ENCODE measurements at regions not wholly inside any gene's neighbourhood (a gene's known extent, or its start where the extent isn't known, plus 50 kb on each side); places are given as distances from the start of the nearest gene placed in this dataset.

- TF ChIP-seq POU5F1 (IDR thresholded peaks at IDR 0.05; ENCODE audit: low read depth, low read length) = no peak
These were observed 374.9 kb downstream of the SOX11 start (continued) for GRCh38 chr2:6067089-6067488.

- CTCF ChIA-PET (ENCODE audit: partially characterized antibody) = no interaction called here
- H4K20me1 ChIP-seq (replicated peaks in 1 of 2; ENCODE audit: control insufficient read depth in 1 of 2, insufficient read depth in 2 of 2, low read length in 2 of 2) = no peaks in the 10 kb centered on the region
- no peaks in the 10 kb centered on the region; the same call in 1 of the 2 replicates for H3K23me2 ChIP-seq (ENCODE audit: low read depth, low read length)
- H2BK15ac ChIP-seq (ENCODE audit: low read length) = no peak overlapping the region
- H3K14ac ChIP-seq (ENCODE audit: insufficient read length) = no peak overlapping the region
- no peak overlapping the region for H3K56ac ChIP-seq (replicated peaks; ENCODE audit: insufficient read length, low read depth, low read length)
- no peak overlapping the region for H4K8ac ChIP-seq (ENCODE audit: extremely low read depth, insufficient read depth, low read length)
- H3K23ac ChIP-seq (ENCODE audit: insufficient read length) = no peak overlapping the region
- no peaks in the 10 kb centered on the region for H3K36me3 ChIP-seq (ENCODE audit: control insufficient read depth in 2 of 4, insufficient read depth in 4 of 4, low read length in 3 of 4)
- no peaks in the 10 kb centered on the region for H3K79me1 ChIP-seq (ENCODE audit: low read depth, low read length)
- H2AK5ac ChIP-seq (ENCODE audit: low read depth, low read length) = no peak overlapping the region
- TF ChIP-seq TAF1 (IDR thresholded peaks at IDR 0.05; ENCODE audit: low read depth, low read length) (no peak), CTCF (IDR thresholded peaks at IDR 0.05; ENCODE audit: control extremely low read depth in 1 of 3, insufficient read depth in 1 of 3, low read depth in 1 of 3, low read length in 3 of 3) (no peak), EP300 (IDR thresholded peaks at IDR 0.05; ENCODE audit: borderline replicate concordance in 1 of 2, low read depth in 2 of 2, low read length in 2 of 2) (no peak), SP2 (IDR thresholded peaks at IDR 0.05; ENCODE audit: low read length) (no peak), CTBP2 (IDR thresholded peaks at IDR 0.05; ENCODE audit: borderline replicate concordance, insufficient read depth, insufficient read length, low read length) (no peak), MAX (IDR thresholded peaks at IDR 0.05) (no peak)
- no peak overlapping the region for H3K18ac ChIP-seq (ENCODE audit: extremely low read depth, low read length)
- H2AFZ ChIP-seq (ENCODE audit: low read length) = no peak overlapping the region
- H3K4ac ChIP-seq (replicated peaks; ENCODE audit: insufficient read length, low read depth, low read length) = no peak overlapping the region
- H3K4me2 ChIP-seq (ENCODE audit: insufficient read depth in 1 of 2, low read depth in 2 of 2, low read length in 2 of 2) = no peak overlapping the region
- POLR2A ChIA-PET (ENCODE audit: partially characterized antibody) = no interaction called here
- H3K79me2 ChIP-seq (ENCODE audit: control insufficient read depth in 1 of 2, insufficient read depth in 2 of 2, low read length in 2 of 2) = no peaks in the 10 kb centered on the region
- H3K4me1 ChIP-seq (replicated peaks in 1 of 4; ENCODE audit: control insufficient read depth in 3 of 4, insufficient read depth in 4 of 4, low read length in 3 of 4) = peaks cover 12 to 20% (median 16%) of the 10 kb centered on the region in 4 experiments; a peak in 6 of 7 replicates
- H4K5ac ChIP-seq (ENCODE audit: insufficient read length, low read depth, low read length) = no peak overlapping the region
- H2BK120ac ChIP-seq (replicated peaks; ENCODE audit: low read depth, low read length) = no peak overlapping the region
- H3K27ac ChIP-seq (ENCODE audit: low read depth, low read length) = no peak overlapping the region
- no peak overlapping the region for H2BK12ac ChIP-seq (ENCODE audit: low read depth, low read length)
- H3K9ac ChIP-seq (replicated peaks in 1 of 4; ENCODE audit: extremely low read depth in 1 of 4, low read depth in 3 of 4, low read length in 3 of 4) = no peak overlapping the region
- no peak overlapping the region for H2BK20ac ChIP-seq (ENCODE audit: low read length)
- H3K9me3 ChIP-seq (ENCODE audit: insufficient read depth in 2 of 2, low read depth in 1 of 2, low read length in 1 of 2) = no peaks in the 10 kb centered on the region
- FAIRE-seq = no peak
- no peaks in the 10 kb centered on the region; a peak in 1 of 7 replicates for H3K27me3 ChIP-seq (replicated peaks in 1 of 4; ENCODE audit: control insufficient read depth in 3 of 4, extremely low read depth in 1 of 4, insufficient read depth in 3 of 4, low read length in 3 of 4)
- no peak overlapping the region for H4K91ac ChIP-seq (replicated peaks; ENCODE audit: insufficient read length, low read length)
- no peak overlapping the region for H2BK5ac ChIP-seq (ENCODE audit: low read depth, low read length)
- H3K4me3 ChIP-seq (ENCODE audit: extremely low read depth in 1 of 4, insufficient read depth in 2 of 4, low read depth in 3 of 4, low read length in 4 of 4) = no peak overlapping the region
- no peak for DNase-seq (ENCODE audit: low read depth in 1 of 2, low spot score in 2 of 2)
These were observed 375.6 kb downstream of the SOX11 start for GRCh38 chr2:6067806-6068205.

Data from H1 (cell line).